HCT116 (cell line): ENCODE measurements at regions not wholly inside any gene's neighbourhood (a gene's known extent, or its start where the extent isn't known, plus 50 kb on each side); places are given as distances from the start of the nearest gene placed in this dataset.

Source experiments
- CEBPB ChIP-seq: IDR thresholded peaks from 2 replicates; pipeline ENCODE4 v1.6.1; 2012; ENCODE audit warnings: low read depth
- CTCF ChIP-seq, 3 experiments: fragments of 200-600 bp in 1 of 3; sonication (generic) in 1 of 3; IDR thresholded peaks in 2 of 3; conservative IDR thresholded peaks in 1 of 3; 2 replicates each; pipeline ENCODE4 v1.5.1; 2012 to 2017; ENCODE audit warnings: low read depth in 2 of 3, low read length in 2 of 3, antibody characterized with exemption in 1 of 3, borderline replicate concordance in 1 of 3, control low read depth in 1 of 3, mild to moderate bottlenecking in 1 of 3, mixed read lengths in 1 of 3, mixed run types in 1 of 3, moderate library complexity in 1 of 3; ENCODE audit not compliant: insufficient read depth in 1 of 3
- EGR1 ChIP-seq: IDR thresholded peaks from 2 replicates; pipeline ENCODE4 v1.6.1; 2012; ENCODE audit warnings: low read depth
- ELF1 ChIP-seq: IDR thresholded peaks from 2 replicates; pipeline ENCODE4 v1.6.1; 2012; ENCODE audit warnings: low read depth, borderline replicate concordance
- JUND ChIP-seq: IDR thresholded peaks from 2 replicates; pipeline ENCODE4 v1.6.1; 2012
- MAX ChIP-seq: IDR thresholded peaks from 2 replicates; pipeline ENCODE4 v1.6.1; 2012
- POLR2A ChIP-seq: IDR thresholded peaks from 2 replicates; pipeline ENCODE4 v1.7.0; 2011; ENCODE audit warnings: borderline replicate concordance; ENCODE audit not compliant: insufficient read depth, insufficient read length; ENCODE audit errors: extremely low read depth

- TF ChIP-seq CTCF (IDR thresholded peaks at IDR 0.05 in 2 of 3, conservative IDR thresholded peaks at IDR 0.05 in 1 of 3; ENCODE audit: borderline replicate concordance in 1 of 3, insufficient read depth in 1 of 3, low read depth in 2 of 3, low read length in 2 of 3) (no peak), MAX (no peak), JUND (no peak), CEBPB (no peak), POLR2A (no peak), ELF1 (no peak), EGR1 (no peak)
These were observed 190.3 kb upstream of the CDYL start for GRCh38 chr6:4585682-4586468.
